Activated T-cell treated with anti-CD3 and anti-CD28 coated beads for 1 hour (primary cell): ENCODE measurements at regions not wholly inside any gene's neighbourhood (a gene's known extent, or its start where the extent isn't known, plus 50 kb on each side); places are given as distances from the start of the nearest gene placed in this dataset.
"Not testable (repeated sequence)": the region's sequence is repeated elsewhere in the genome, so short reads cannot be mapped to it uniquely, and the experiment has no call there.

Experiments used
- DNase-seq: peaks from one replicate; pipeline ENCODE4 v3.0.0-alpha.2; 2020; ENCODE audit warnings: low read depth

- DNase-seq = no peak
Measured at GRCh38 chr2:44051593-44052347, 56.0 kb upstream of the LRPPRC start.

GRCh38 chr2:44052584-44052983 is 56.8 kb upstream of the LRPPRC start:
- no peak for DNase-seq

GRCh38 chr2:44053052-44053451 is 57.3 kb upstream of the LRPPRC start:
- no peak for DNase-seq

GRCh38 chr2:44053456-44053855 is 57.7 kb upstream of the LRPPRC start:
- no peak for DNase-seq

GRCh38 chr2:44055229-44055628 is 59.4 kb upstream of the LRPPRC start:
- no peak for DNase-seq

- DNase-seq = no peak
Measured at GRCh38 chr2:44055664-44056063, 59.9 kb upstream of the LRPPRC start.

GRCh38 chr2:44056947-44057346 is 61.2 kb upstream of the LRPPRC start:
- no peak for DNase-seq

GRCh38 chr2:44060286-44060685 is 64.5 kb upstream of the LRPPRC start:
- not testable (repeated sequence) for DNase-seq

GRCh38 chr2:44060990-44061389 is 65.2 kb upstream of the LRPPRC start:
- DNase-seq = no peak

- no peak for DNase-seq
Measured at GRCh38 chr2:44061469-44061868, 65.7 kb upstream of the LRPPRC start.

- no peak for DNase-seq
Measured at GRCh38 chr2:44061876-44062275, 66.1 kb upstream of the LRPPRC start.

GRCh38 chr2:44063033-44063432 is 67.2 kb upstream of the LRPPRC start:
- DNase-seq = no peak

GRCh38 chr2:44064281-44064680 is 68.5 kb upstream of the LRPPRC start:
- not testable (repeated sequence) for DNase-seq

GRCh38 chr2:44067012-44067790 is 71.4 kb upstream of the LRPPRC start:
- not testable (repeated sequence) for DNase-seq

- DNase-seq = not testable (repeated sequence)
Measured at GRCh38 chr2:44067791-44068181, 72.0 kb upstream of the LRPPRC start.

- DNase-seq = no peak
Measured at GRCh38 chr2:44071454-44072046, 75.8 kb upstream of the LRPPRC start.

- not testable (repeated sequence) for DNase-seq
Measured at GRCh38 chr2:44073667-44074066, 77.9 kb upstream of the LRPPRC start.

- not testable (repeated sequence) for DNase-seq
Measured at GRCh38 chr2:44074795-44075194, 79.0 kb upstream of the LRPPRC start.

- no peak for DNase-seq
Measured at GRCh38 chr2:44075541-44075940, 79.8 kb upstream of the LRPPRC start.

GRCh38 chr2:44077942-44078511 is 82.2 kb upstream of the LRPPRC start:
- DNase-seq = no peak

GRCh38 chr2:44079686-44080085 is 83.9 kb upstream of the LRPPRC start:
- no peak for DNase-seq

- DNase-seq = no peak
Measured at GRCh38 chr2:44083054-44083453, 85.6 kb upstream of the PPM1B start.

GRCh38 chr2:44084850-44085249 is 83.8 kb upstream of the PPM1B start:
- no peak for DNase-seq
